Thyroid gland (tissue), 4 donors: ENCODE measurements at regions not wholly inside any gene's neighbourhood (a gene's known extent, or its start where the extent isn't known, plus 50 kb on each side); places are given as distances from the start of the nearest gene placed in this dataset.

Source experiments
- DNase-seq, 2 donors: peaks; one replicate each; pipeline ENCODE4 v3.0.0-alpha.2; 2019
- H3K27ac ChIP-seq, 3 donors: fragments of 200-600 bp; sonication (generic); 1 replicate in 2 of 3; 2 replicates in 1 of 3; pipeline ENCODE4 v1.5.1; 2016 to 2019; ENCODE audit warnings: mild to moderate bottlenecking in 1 of 3, moderate library complexity in 1 of 3
- H3K27me3 ChIP-seq: fragments of 200-600 bp; sonication (generic); one replicate; pipeline ENCODE4 v1.5.1; 2019
- H3K36me3 ChIP-seq, 2 donors: fragments of 200-600 bp; sonication (generic); one replicate each; pipeline ENCODE4 v1.5.1; 2016 to 2019
- H3K4me1 ChIP-seq, 2 donors: fragments of 200-600 bp; sonication (generic); one replicate each; pipeline ENCODE4 v1.5.1; 2017 to 2019
- H3K4me3 ChIP-seq, 3 donors: fragments of 200-600 bp; sonication (generic); replicated peaks in 1 of 3; 1 replicate in 2 of 3; 2 replicates in 1 of 3; pipeline ENCODE4 v1.5.1; 2016; ENCODE audit warnings: mild to moderate bottlenecking in 1 of 3
- H3K9me3 ChIP-seq: fragments of 200-600 bp; sonication (generic); one replicate; pipeline ENCODE4 v1.5.1; 2017
- CTCF ChIP-seq, 6 experiments: fragments of 200-600 bp in 3 of 6; fragments of 450-650 bp in 3 of 6; sonication (generic) in 3 of 6; IDR thresholded peaks; one replicate each; pipeline ENCODE4 v1.5.1; 2016 to 2019; ENCODE audit warnings: antibody characterized with exemption in 6 of 6, mild to moderate bottlenecking in 2 of 6, inconsistent platforms in 1 of 6, moderate library complexity in 1 of 6
- POLR2A ChIP-seq, 2 donors: fragments of 450-650 bp; IDR thresholded peaks; one replicate each; pipeline ENCODE4 v1.6.1; 2017; ENCODE audit warnings: antibody characterized with exemption in 2 of 2, mild to moderate bottlenecking in 2 of 2, moderate library complexity in 1 of 2
- WGBS, 2 donors: methylation state at CpG; one replicate each; pipeline ENCODE4 v1.1.5; 2017; 5-methylcytosine and 5-hydroxymethylcytosine counted together
- intact Hi-C: fragments of 100-400 bp; cut with DNase I; formaldehyde crosslinking; loops from one replicate; pipeline ENCODE4 v1.15.1; 2023

GRCh38 chr9:110081395-110081794, 126.6 kb downstream of the C9orf152 start:
- H3K27ac ChIP-seq: peak overlapping the region in 2 of 3 donors; percentile 6 to 51
- WGBS, 2 donors: 56 to 85% methylated on average over 3 of the region's 3 CpGs
- DNase-seq: no peak
- no peak overlapping the region for H3K4me3 ChIP-seq
- TF ChIP-seq POLR2A (IDR thresholded peaks at IDR 0.05): no peak
- TF ChIP-seq CTCF (IDR thresholded peaks at IDR 0.05): no peak
- H3K9me3 ChIP-seq: no peaks in the 10 kb centered on the region
- no peaks in the 10 kb centered on the region for H3K27me3 ChIP-seq
- H3K36me3 ChIP-seq: no peaks in the 10 kb centered on the region
- intact Hi-C loops: no loop called here
- H3K4me1 ChIP-seq: peaks cover 0 to 23% of the 10 kb centered on the region in 2 donors

DNA sequence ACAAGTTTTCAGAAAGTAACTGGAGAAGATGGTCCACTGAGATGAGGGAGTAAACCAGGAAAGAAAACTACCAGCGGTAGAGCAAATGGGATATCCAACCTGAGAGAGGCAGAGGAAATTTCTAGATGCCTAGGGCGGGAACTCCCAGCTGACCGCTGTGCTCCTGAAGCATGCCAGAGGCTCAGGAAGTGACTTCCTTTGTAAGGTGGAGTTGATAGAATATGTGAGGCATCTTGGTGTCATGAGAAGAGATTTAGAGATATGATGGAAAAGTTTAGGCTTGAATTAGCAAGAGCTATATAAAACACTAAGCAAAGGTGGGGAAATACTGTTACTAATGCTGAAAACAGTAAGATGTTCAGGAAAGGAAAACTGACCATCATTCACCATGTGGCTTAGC, 124.1 kb downstream of the C9orf152 start:
- no peaks in the 10 kb centered on the region for H3K9me3 ChIP-seq
- TF ChIP-seq POLR2A (IDR thresholded peaks at IDR 0.05) (no peak), CTCF (IDR thresholded peaks at IDR 0.05) (no peak)
- H3K27me3 ChIP-seq: no peaks in the 10 kb centered on the region
- H3K4me1 ChIP-seq: peaks cover 0 to 20% of the 10 kb centered on the region in 2 donors
- intact Hi-C loops: no loop called here
- WGBS, 2 donors: 88 to 99% methylated on average over 3 of the region's 3 CpGs
- H3K36me3 ChIP-seq: no peaks in the 10 kb centered on the region
- H3K4me3 ChIP-seq: no peak overlapping the region
- H3K27ac ChIP-seq: no peak overlapping the region
- DNase-seq: no peak

GRCh38 chr9:110086537-110086936, 121.4 kb downstream of the C9orf152 start:
- 93 to 100% methylated on average over 1 of the region's 1 CpG for WGBS, 2 donors
- no peak for DNase-seq
- H3K4me3 ChIP-seq: no peak overlapping the region
- no peak for TF ChIP-seq POLR2A (IDR thresholded peaks at IDR 0.05)
- no peak for TF ChIP-seq CTCF (IDR thresholded peaks at IDR 0.05)
- H3K9me3 ChIP-seq: no peaks in the 10 kb centered on the region
- H3K27me3 ChIP-seq: no peaks in the 10 kb centered on the region
- H3K27ac ChIP-seq: no peak overlapping the region
- H3K4me1 ChIP-seq: peaks cover 0 to 13% of the 10 kb centered on the region in 2 donors
- intact Hi-C loops: no loop called here
- no peaks in the 10 kb centered on the region for H3K36me3 ChIP-seq

DNA sequence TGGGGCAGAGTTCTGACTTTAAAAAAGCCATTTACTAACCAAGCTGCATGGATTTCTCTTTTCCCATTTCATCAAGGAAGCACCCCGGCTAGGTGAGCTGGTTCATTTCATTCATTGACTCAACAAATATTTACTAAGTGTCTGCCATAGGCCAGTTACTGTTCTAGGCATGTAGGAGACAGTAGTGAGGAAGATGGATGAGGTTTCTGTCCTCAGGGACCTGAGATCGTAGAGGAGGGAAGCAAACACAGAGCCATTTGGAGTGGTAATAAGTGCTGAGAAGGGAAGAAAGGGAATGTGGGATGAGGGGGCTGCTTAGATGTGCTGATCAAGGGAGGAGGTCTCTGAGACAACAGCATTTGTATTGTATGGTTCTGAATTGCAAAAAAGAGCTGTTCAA, 120.4 kb downstream of the C9orf152 start:
- no peaks in the 10 kb centered on the region for H3K27me3 ChIP-seq
- H3K4me1 ChIP-seq: peaks cover 0 to 5% of the 10 kb centered on the region in 2 donors
- H3K27ac ChIP-seq: no peak overlapping the region
- no peaks in the 10 kb centered on the region for H3K36me3 ChIP-seq
- TF ChIP-seq CTCF (IDR thresholded peaks at IDR 0.05): no peak
- TF ChIP-seq POLR2A (IDR thresholded peaks at IDR 0.05): no peak
- intact Hi-C loops: no loop called here
- H3K4me3 ChIP-seq: no peak overlapping the region
- H3K9me3 ChIP-seq: no peaks in the 10 kb centered on the region
- 65 to 91% methylated on average over 2 of the region's 2 CpGs for WGBS, 2 donors
- DNase-seq: no peak

GRCh38 chr9:110088099-110088498, 119.9 kb downstream of the C9orf152 start:
- H3K4me1 ChIP-seq: peaks cover 0 to 5% of the 10 kb centered on the region in 2 donors

More at GRCh38 chr9:110088099-110088498, 119.9 kb downstream of the C9orf152 start:
- intact Hi-C loops: no loop called here
- Histone ChIP-seq H3K27me3 (no peaks in the 10 kb centered on the region), H3K4me3 (no peak overlapping the region), H3K9me3 (no peaks in the 10 kb centered on the region), H3K36me3 (no peaks in the 10 kb centered on the region), H3K27ac (no peak overlapping the region)
- no peak for DNase-seq
- TF ChIP-seq CTCF (IDR thresholded peaks at IDR 0.05): no peak
- TF ChIP-seq POLR2A (IDR thresholded peaks at IDR 0.05): no peak
